HG02678 (cell line): ENCODE measurements at regions not wholly inside any gene's neighbourhood (a gene's known extent, or its start where the extent isn't known, plus 50 kb on each side); places are given as distances from the start of the nearest gene placed in this dataset.

Source experiments
- ATAC-seq: cut with Tn5 transposase; IDR thresholded peaks from one replicate; pipeline ENCODE4 v1.9.1; 2021; ENCODE audit warnings: mild to moderate bottlenecking, moderate library complexity; ENCODE audit not compliant: unreplicated experiment

GRCh38 chr16:66266436-66267291 lies 99.8 kb upstream of the CDH5 start:
- no peak for ATAC-seq

GRCh38 chr16:66265556-66266141 lies 100.8 kb upstream of the CDH5 start:
- no peak for ATAC-seq

- no peak for ATAC-seq
These were observed 101.5 kb upstream of the CDH5 start for GRCh38 chr16:66265048-66265415.

DNA sequence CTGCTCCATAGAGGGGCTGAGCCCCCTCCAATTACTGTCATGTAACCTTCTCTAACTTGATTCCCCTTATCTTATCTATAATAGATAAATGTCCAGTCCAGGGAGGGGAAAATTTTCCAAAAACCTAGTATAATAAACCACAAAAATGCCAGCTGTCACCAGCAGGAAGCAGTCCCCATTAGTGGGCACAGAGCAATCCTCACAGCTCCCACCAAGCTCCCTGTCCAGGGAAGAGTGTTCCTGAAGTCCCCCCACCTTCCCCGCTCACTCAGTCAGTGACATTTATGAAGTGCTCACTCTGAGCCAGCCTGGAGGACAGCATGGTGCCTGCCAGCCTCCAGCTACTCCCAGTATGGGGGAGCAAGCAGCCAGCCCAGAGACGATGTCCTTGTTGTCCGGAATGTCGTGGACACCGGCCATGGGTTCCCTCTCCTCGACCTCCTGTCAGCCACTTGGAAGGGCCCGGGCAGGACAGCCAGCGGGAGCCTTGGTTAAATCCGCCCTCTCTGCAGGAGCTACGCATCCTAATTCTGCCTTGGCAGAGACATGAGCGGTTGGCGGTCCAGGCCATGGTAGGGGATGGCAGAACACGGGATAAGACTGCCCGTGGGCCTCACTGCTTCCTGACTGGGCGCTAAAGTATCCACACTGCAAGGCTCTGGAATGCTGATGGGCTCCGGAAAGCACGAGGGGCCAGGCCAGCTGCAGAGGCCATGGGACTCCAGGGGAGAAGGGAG lies 102.0 kb upstream of the CDH5 start:
- ATAC-seq = no peak

DNA sequence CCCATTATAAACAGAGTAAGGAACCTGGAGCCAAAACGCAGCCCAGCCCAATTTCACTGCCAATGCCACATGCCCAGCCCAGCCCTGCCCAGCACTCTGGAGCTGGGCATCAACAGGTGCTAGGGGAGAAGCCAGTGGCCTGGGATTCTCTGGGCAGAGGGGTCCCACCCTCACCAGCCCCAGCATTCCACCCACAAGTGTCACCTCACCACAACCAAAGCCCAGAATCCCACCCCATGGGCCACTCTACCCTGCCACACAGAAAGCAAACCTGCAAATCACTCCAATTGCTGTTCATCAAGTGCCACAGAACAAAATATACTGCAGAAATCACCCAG lies 102.5 kb upstream of the CDH5 start:
- no peak for ATAC-seq

DNA sequence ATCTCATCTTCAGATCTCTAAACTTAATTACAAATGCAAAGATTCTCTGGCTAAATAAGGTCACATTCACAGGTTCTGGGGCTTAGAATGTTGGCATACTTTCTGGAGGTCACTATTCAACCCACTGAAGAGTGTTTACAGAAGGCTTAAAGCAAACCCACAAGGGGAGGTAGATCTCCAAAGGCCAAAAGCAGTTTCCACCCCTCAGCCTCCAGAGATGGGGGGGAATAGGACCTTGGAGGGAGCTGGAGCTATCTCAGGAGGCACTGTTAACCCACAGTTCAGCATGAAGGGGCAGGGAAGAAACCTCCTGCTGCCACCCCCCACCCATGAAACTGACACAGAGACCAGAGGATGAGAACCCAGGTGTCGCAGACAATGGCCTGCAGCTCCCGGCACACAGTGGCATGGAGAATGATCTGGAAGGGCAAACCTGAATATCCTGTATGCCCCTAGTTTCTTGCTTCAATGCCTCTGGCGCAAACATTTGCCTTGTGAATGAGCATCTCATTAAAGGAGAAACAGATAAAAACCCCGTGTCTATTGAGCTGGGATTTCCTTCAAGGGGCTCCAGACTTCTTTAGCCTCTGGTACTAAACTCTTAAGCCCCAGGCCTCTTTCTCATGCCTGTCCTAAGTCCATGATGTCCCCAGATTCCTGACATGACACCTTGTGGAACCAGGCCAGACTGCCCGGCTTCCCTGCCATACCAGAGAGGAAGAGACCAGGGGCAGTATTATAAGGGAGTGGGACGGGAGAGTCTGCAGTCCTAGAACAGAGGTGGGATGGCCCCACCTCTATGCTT lies 103.1 kb upstream of the CDH5 start:
- ATAC-seq = no peak

DNA sequence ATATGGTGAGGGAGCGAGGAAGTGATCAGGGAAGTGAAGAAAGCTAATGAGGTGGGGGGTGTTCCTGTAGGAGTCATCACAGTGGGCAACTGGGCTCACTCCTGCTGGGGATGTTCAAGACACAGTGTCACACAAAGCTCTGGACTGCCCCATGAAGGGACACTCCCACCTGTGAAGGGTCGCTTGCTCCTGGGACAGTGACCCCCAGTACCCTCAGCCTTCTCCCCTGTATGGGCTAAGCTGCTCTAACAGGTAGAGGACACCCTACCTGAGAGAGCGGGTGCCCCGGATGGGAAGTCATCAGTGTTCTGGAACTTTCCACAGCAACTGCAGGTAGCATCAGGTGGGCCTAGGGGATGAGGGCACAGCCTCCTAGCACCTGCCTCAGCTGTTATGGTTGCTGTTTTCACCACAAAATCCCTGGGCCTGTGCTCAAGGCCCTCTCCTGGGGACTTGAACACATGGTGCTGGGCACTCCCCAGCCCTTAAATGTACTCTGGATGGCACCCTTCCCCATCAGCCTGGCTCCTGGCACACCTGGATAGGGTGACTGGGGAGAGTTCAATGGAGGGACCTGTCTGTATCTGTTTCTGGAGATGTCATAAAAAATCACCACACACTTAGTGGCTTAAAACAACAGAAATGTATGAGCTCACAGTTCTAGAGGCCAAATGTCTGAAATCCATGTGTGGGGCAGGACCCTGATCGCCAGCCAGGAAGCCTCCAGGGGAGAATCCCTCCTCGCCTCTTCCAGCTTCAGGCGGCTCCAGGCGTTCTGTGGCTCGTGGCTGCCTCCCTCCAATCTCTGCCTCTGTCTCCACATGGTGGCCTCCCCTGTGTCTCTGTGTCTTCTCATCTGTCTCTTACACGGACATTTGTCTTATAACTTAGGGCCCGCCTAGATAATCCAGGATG lies 104.0 kb upstream of the CDH5 start:
- no peak for ATAC-seq

DNA sequence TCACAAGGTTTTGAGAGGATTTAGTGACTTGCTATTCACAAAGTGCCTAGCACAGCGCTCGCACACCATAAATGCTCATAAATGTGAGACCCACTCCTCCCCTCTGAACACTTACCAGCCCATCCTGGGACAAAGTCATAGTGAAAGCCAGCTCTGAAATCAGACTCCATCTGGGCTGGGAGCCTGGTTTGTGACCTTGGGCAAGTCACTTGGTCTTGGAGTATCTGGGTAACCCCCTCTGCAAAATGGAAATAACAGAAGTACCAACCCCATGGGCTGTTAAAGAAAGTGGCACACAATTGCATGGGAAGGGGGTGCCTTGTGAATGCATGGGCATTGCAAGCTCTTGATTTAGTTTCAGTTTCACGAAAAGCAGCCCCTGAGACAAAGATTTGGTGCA lies 104.7 kb upstream of the CDH5 start:
- no peak for ATAC-seq

DNA sequence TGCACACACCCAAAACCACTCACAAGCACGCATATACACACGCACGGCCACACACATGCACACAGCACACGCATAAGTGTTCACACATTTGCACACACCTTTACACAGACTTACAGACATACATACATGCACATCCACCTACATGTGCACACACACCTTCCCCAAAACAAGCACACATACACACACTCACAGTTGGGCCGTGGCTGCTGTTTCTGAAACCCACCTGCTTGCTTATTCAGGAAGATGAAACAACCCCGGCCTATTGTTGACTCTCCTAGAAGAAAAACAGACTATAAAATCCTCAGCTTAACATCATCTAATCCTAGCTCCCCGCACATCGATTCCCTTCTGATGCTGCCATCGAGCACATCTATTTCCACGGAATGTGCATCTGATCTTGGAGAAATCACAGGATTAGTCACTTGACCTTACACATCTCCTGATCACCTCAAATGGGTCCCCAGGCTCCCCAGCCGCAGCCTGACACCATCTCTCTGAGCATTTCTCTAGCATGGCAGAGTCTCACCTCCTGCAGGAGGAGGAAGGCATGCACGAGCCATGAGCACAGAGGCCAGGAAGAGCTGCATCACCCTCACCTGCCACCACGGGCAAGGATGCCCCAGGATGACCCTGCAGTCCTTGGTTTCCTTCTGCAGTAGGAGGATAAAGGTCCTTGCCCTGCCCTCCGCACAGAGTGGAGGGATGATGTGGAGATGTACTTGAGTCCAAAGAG lies 105.8 kb upstream of the CDH5 start:
- ATAC-seq = no peak

DNA sequence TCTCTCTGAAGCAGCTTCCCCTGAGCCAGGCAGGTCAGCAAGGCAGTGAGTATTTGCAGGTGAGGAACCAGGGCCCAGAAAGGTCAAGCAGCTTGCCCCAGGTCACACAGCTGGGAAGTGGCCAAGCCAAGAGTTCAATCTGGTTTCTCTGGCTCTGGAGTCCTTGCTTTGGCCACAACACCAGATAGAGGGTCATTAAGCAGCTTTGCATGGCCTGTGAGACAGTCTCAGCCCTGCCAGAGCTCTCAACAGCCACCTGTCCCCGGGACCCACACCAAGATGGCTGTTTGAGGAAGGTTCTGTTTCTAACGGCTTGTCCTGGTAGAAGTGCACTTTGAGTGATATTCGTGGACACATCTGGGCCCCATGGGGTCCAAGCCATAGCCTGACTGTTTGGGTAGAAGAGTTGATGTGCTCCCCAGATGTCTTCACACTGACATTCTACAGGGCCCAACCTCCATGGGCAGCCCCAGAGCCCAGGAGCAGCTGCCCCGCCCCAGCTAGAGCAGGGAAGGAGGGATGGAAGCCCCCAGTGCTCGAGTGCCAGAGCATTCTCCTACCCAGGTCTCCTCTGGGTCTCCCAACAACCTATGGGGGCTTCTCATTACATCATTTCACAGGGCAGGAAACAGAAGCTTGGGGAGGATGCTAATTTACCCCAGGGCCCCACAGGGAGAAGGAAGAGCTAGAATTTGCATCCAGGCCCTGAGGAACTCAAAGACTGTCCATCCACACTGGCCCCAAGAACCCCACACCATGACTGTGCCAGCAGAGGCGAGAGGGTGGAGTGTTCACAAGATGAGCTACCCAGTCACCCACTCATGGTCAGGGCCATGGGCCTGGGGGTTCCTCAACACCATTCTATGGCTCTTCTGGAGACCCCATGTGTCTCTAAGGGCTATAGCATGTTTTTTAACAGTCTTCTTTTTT lies 107.3 kb upstream of the CDH5 start:
- ATAC-seq = no peak

DNA sequence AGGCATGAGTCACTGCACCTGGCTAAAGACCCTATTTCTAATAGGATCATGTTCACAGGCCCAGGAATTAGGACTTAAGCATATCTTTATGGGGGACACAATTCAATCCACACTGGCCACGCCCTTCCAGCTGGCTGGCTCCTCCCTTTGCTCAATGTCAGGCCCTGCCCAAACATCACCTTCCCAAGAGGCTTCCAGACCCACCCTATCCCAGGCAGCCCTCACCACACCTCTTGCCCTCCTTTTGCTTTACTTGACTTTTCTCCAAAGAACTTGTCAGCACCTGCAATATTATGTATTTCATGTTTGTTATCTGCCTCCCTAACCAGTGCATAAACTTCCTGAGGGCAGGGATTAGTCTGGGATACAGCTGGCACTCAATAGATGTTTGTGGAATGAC lies 109.6 kb upstream of the CDH5 start:
- no peak for ATAC-seq

- ATAC-seq = no peak
These were observed 110.8 kb upstream of the CDH5 start for GRCh38 chr16:66255647-66256046.

- no peak for ATAC-seq
These were observed 111.7 kb upstream of the CDH5 start for GRCh38 chr16:66254751-66255150.

- ATAC-seq = no peak
These were observed 112.4 kb upstream of the CDH5 start for GRCh38 chr16:66254106-66254505.

GRCh38 chr16:66251476-66252160 lies 114.9 kb upstream of the CDH5 start:
- no peak for ATAC-seq

GRCh38 chr16:66250686-66251431 lies 115.6 kb upstream of the CDH5 start:
- no peak for ATAC-seq
